K562 (cell line): ENCODE measurements at regions not wholly inside any gene's neighbourhood (a gene's known extent, or its start where the extent isn't known, plus 50 kb on each side); places are given as distances from the start of the nearest gene placed in this dataset.

Experiments
- CHD1 ChIP-seq: fragments of 200-600 bp; sonication (generic); IDR thresholded peaks from one replicate; pipeline ENCODE4 v1.6.1; 2012; ENCODE audit warnings: mild to moderate bottlenecking, moderate library complexity, low read length, inconsistent platforms
- ELF4 ChIP-seq: fragments of 450-650 bp; formaldehyde crosslinking; IDR thresholded peaks from 2 replicates; pipeline ENCODE4 v1.4.0; 2022; ENCODE audit warnings: missing genetic modification characterization
- GATAD2A ChIP-seq: fragments of 450-650 bp; IDR thresholded peaks from 2 replicates; pipeline ENCODE4 v1.6.1; 2017
- IRF9 ChIP-seq: fragments of 450-650 bp; IDR thresholded peaks from 2 replicates; pipeline ENCODE4 v1.6.1; 2016; ENCODE audit warnings: missing biosample characterization, missing genetic modification characterization
- MAZ ChIP-seq, 2 experiments: fragments of 450-650 bp in 1 of 2; sonication (generic) in 1 of 2; formaldehyde crosslinking; IDR thresholded peaks in 1 of 2; conservative IDR thresholded peaks in 1 of 2; 2 replicates each; pipeline versions ENCODE4 v1.4.0 to v1.5.0; 2020; ENCODE audit warnings: mild to moderate bottlenecking in 1 of 2, missing genetic modification reagents in 1 of 2
- MCM7 ChIP-seq, 2 experiments: fragments of 450-650 bp; IDR thresholded peaks; 2 replicates each; pipeline ENCODE4 v1.6.1; 2016 to 2018
- NEUROD1 ChIP-seq: fragments of 150-350 bp; IDR thresholded peaks from 2 replicates; pipeline ENCODE4 v1.6.1; 2014; ENCODE audit warnings: borderline replicate concordance, low read length, low read depth; ENCODE audit not compliant: partially characterized antibody
- NFXL1 ChIP-seq: fragments of 450-650 bp; formaldehyde crosslinking; IDR thresholded peaks from 2 replicates; pipeline ENCODE4 v1.4.0; 2021; ENCODE audit warnings: mild to moderate bottlenecking
- NR1H2 ChIP-seq: sonication (generic); formaldehyde crosslinking; IDR thresholded peaks from 2 replicates; pipeline ENCODE4 v1.4.0; 2020; ENCODE audit warnings: mild to moderate bottlenecking, missing genetic modification reagents
- NR3C1 ChIP-seq: sonication (generic); formaldehyde crosslinking; IDR thresholded peaks from 2 replicates; pipeline ENCODE4 v1.8.1; 2022; ENCODE audit warnings: missing genetic modification reagents
- NUFIP1 ChIP-seq: fragments of 450-650 bp; IDR thresholded peaks from 2 replicates; pipeline ENCODE4 v1.6.1; 2018; ENCODE audit not compliant: partially characterized antibody
- PHB ChIP-seq: fragments of 250-450 bp; sonication (Bioruptor Pico); IDR thresholded peaks from 2 replicates; pipeline ENCODE4 v1.5.0; 2021
- RAD51 ChIP-seq: fragments of 450-650 bp; IDR thresholded peaks from 2 replicates; pipeline ENCODE4 v1.7.1; 2016; ENCODE audit warnings: low read depth, mild to moderate bottlenecking, borderline replicate concordance
- RFX5 ChIP-seq: IDR thresholded peaks from 2 replicates; pipeline ENCODE4 v1.6.1; 2011; ENCODE audit warnings: low read depth, mild to moderate bottlenecking, improper control_type of control experiment, low read length
- SAP30 ChIP-seq: fragments of 200-600 bp; sonication (generic); IDR thresholded peaks from 2 replicates; pipeline ENCODE4 v1.6.1; 2012; ENCODE audit warnings: borderline replicate concordance, low read depth, mild to moderate bottlenecking, moderate library complexity, low read length, control low read depth, inconsistent platforms; ENCODE audit not compliant: insufficient read depth, poor library complexity, severe bottlenecking
- SMARCE1 ChIP-seq: fragments of 450-650 bp; IDR thresholded peaks from 2 replicates; pipeline ENCODE4 v1.7.1; 2016; ENCODE audit warnings: mild to moderate bottlenecking
- SNRNP70 ChIP-seq: fragments of 200-400 bp; formaldehyde crosslinking; optimal IDR thresholded peaks from 2 replicates; pipeline ENCODE3; 2017; ENCODE audit warnings: low read depth, low read length
- ZNF121 ChIP-seq: sonication (generic); formaldehyde crosslinking; conservative IDR thresholded peaks from 2 replicates; pipeline ENCODE4 v1.8.0; 2022; ENCODE audit warnings: missing genetic modification reagents
- ZNF217 ChIP-seq: sonication (generic); formaldehyde crosslinking; IDR thresholded peaks from 2 replicates; pipeline ENCODE4 v1.8.0; 2022; ENCODE audit warnings: mild to moderate bottlenecking, missing genetic modification reagents
- ZNF589 ChIP-seq: fragments of 200-800 bp; sonication (Bioruptor generic); IDR thresholded peaks from 2 replicates; pipeline ENCODE4 v1.6.1; 2016; ENCODE audit warnings: low read depth, missing genetic modification characterization, missing compliant biosample characterization
- ZNF695 ChIP-seq: fragments of 450-650 bp; formaldehyde crosslinking; IDR thresholded peaks from 2 replicates; pipeline ENCODE4 v1.4.0; 2020; ENCODE audit warnings: mild to moderate bottlenecking, moderate library complexity
- TF ChIP-seq, protein P1 (sequence below): fragments of 250-450 bp; sonication (Bioruptor Pico); IDR thresholded peaks from 2 replicates; pipeline ENCODE4 v1.5.1; 2021; ENCODE audit warnings: mild to moderate bottlenecking
- TF ChIP-seq, protein P2 (sequence below): fragments of 450-650 bp; IDR thresholded peaks from 2 replicates; pipeline ENCODE4 v1.6.1; 2016; ENCODE audit warnings: antibody characterized with exemption

DNA sequence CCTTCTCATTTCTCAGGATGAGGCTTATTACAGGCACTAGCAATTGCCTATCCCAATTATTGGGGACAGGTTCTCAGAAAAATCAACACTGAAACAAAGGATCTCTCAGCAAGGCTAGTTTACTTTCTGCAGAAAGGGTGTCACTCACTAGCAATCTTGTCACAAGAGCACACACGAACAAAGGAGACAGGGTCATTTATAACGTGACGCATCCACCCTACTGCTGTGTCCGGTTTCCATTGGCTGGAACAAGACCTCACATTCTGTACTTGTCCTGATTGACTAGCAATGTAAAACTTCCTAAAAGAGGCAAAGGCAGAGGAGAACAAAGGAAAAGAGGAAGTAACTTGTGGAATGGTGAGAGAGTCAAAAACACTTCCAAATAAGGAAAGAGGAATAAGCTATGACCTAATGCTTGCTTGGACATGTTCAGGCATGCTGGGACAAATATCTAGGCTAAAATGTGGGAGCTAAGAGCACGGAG, 160.2 kb upstream of the STXBP5 start (continued):
- TF ChIP-seq ELF4: peak; percentile 69
- TF ChIP-seq PHB (CRISPR knock-in tag): no peak
- no peak for TF ChIP-seq NR1H2
- no peak for TF ChIP-seq CHD1
- no peak for TF ChIP-seq RAD51
- TF ChIP-seq, protein P1, sequence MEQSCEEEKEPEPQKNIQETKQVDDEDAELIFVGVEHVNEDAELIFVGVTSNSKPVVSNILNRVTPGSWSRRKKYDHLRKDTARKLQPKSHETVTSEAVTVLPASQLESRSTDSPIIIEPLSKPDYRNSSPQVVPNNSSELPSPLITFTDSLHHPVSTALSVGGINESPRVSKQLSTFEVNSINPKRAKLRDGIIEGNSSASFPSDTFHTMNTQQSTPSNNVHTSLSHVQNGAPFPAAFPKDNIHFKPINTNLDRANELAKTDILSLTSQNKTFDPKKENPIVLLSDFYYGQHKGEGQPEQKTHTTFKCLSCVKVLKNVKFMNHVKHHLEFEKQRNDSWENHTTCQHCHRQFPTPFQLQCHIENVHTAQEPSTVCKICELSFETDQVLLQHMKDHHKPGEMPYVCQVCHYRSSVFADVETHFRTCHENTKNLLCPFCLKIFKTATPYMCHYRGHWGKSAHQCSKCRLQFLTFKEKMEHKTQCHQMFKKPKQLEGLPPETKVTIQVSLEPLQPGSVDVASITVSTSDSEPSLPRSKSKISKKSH (CRISPR knock-in tag): peak; percentile 81; the same call in 1 of the 2 replicates
- no peak for TF ChIP-seq ZNF217 (CRISPR knock-in tag)
- TF ChIP-seq SNRNP70: no peak
- no peak for TF ChIP-seq NEUROD1
- no peak for TF ChIP-seq MCM7 (IDR thresholded peaks at IDR 0.05)
- TF ChIP-seq NFXL1 (CRISPR knock-in tag): no peak
- no peak for TF ChIP-seq RFX5
- TF ChIP-seq SAP30: no peak
- TF ChIP-seq ZNF121 (CRISPR knock-in tag): no peak
- TF ChIP-seq SMARCE1: peak; percentile 40; the same call in 1 of the 2 replicates
- TF ChIP-seq NUFIP1: no peak
- TF ChIP-seq ZNF589 (CRISPR knock-in tag): no peak
- TF ChIP-seq, protein P2, sequence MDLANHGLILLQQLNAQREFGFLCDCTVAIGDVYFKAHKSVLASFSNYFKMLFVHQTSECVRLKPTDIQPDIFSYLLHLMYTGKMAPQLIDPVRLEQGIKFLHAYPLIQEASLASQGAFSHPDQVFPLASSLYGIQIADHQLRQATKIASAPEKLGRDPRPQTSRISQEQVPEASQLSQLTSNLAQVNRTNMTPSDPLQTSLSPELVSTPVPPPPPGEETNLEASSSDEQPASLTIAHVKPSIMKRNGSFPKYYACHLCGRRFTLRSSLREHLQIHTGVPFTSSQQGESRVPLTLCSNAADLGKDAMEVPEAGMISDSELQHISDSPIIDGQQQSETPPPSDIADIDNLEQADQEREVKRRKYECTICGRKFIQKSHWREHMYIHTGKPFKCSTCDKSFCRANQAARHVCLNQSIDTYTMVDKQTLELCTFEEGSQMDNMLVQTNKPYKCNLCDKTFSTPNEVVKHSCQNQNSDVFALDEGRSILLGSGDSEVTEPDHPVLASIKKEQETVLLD: no peak
- no peak for TF ChIP-seq GATAD2A
- no peak for TF ChIP-seq ZNF695 (CRISPR knock-in tag)
- no peak for TF ChIP-seq NR3C1 (CRISPR knock-in tag)
- TF ChIP-seq IRF9 (tag): no peak
- peak in 1 of 2 experiments; percentile 27; a peak in 1 of 4 replicates for TF ChIP-seq MAZ (CRISPR knock-in tag; conservative IDR thresholded peaks at IDR 0.05 in 1 of 2, IDR thresholded peaks at IDR 0.05 in 1 of 2)
